Karpas-422 (cell line): ENCODE measurements at regions not wholly inside any gene's neighbourhood (a gene's known extent, or its start where the extent isn't known, plus 50 kb on each side); places are given as distances from the start of the nearest gene placed in this dataset.
A peak's percentile ranks its signal among the peaks of the same experiment; 100 is the strongest.

ENCODE experiments used
- DNase-seq: peaks from one replicate; pipeline ENCODE4 v3.0.0-alpha.2; 2015
- H2AFZ ChIP-seq: fragments of 200-600 bp; sonication (generic); 2 replicates; pipeline ENCODE4 v1.6.1; 2014; ENCODE audit warnings: antibody characterized with exemption, low read length, mixed read lengths
- H3K27ac ChIP-seq: fragments of 200-600 bp; sonication (generic); 2 replicates; pipeline ENCODE4 v1.5.1; 2014; ENCODE audit warnings: mild to moderate bottlenecking, low read length, moderate library complexity
- H3K27me3 ChIP-seq: fragments of 200-600 bp; sonication (generic); 2 replicates; pipeline ENCODE4 v1.6.1; 2014; ENCODE audit warnings: low read length, mixed read lengths
- H3K36me3 ChIP-seq: fragments of 200-600 bp; sonication (generic); 2 replicates; pipeline ENCODE4 v1.6.1; 2014; ENCODE audit warnings: low read length, mixed read lengths; ENCODE audit not compliant: insufficient read depth
- H3K4me1 ChIP-seq: fragments of 200-600 bp; sonication (generic); 2 replicates; pipeline ENCODE4 v1.6.1; 2014; ENCODE audit warnings: mild to moderate bottlenecking, low read length, mixed read lengths
- H3K4me2 ChIP-seq: fragments of 200-600 bp; sonication (generic); 2 replicates; pipeline ENCODE4 v1.6.1; 2014; ENCODE audit warnings: low read length, low read depth, mild to moderate bottlenecking; ENCODE audit not compliant: poor library complexity, severe bottlenecking
- H3K4me3 ChIP-seq: fragments of 200-600 bp; sonication (generic); 2 replicates; pipeline ENCODE4 v1.5.1; 2014; ENCODE audit warnings: mild to moderate bottlenecking, antibody characterized with exemption, low read length, mixed read lengths
- H3K79me2 ChIP-seq: fragments of 200-600 bp; sonication (generic); 2 replicates; pipeline ENCODE4 v1.6.1; 2014; ENCODE audit warnings: mild to moderate bottlenecking, low read length, mixed read lengths
- H3K9ac ChIP-seq: fragments of 200-600 bp; sonication (generic); 2 replicates; pipeline ENCODE4 v1.6.0; 2014; ENCODE audit warnings: low read length
- H3K9me2 ChIP-seq: fragments of 200-600 bp; sonication (generic), shearing (Covaris generic); replicated peaks from 2 replicates; pipeline ENCODE4 v1.6.0; 2014; ENCODE audit warnings: mild to moderate bottlenecking, low read length, moderate library complexity; ENCODE audit not compliant: insufficient read depth
- H3K9me3 ChIP-seq: fragments of 300-700, 200-600 bp; sonication (generic); 2 replicates; pipeline ENCODE4 v1.6.1; 2014; ENCODE audit warnings: low read length, mixed read lengths
- H4K20me1 ChIP-seq: fragments of 200-600 bp; sonication (generic); 2 replicates; pipeline ENCODE4 v1.6.1; 2014; ENCODE audit warnings: mild to moderate bottlenecking, antibody characterized with exemption, low read length, low read depth; ENCODE audit not compliant: insufficient read depth

GRCh38 chr4:129403848-129404247 lies 307.9 kb downstream of the C4orf33 start:
- no peak overlapping the region for H3K4me3 ChIP-seq
- H4K20me1 ChIP-seq, result no peaks in the 10 kb centered on the region
- peaks cover 8% of the 10 kb centered on the region for H3K4me1 ChIP-seq
- H3K27me3 ChIP-seq, result no peaks in the 10 kb centered on the region
- no peaks in the 10 kb centered on the region for H3K9me3 ChIP-seq
- H3K36me3 ChIP-seq, result no peaks in the 10 kb centered on the region
- no peak overlapping the region for H3K4me2 ChIP-seq
- no peak overlapping the region for H3K9ac ChIP-seq
- no peaks in the 10 kb centered on the region for H3K9me2 ChIP-seq
- DNase-seq, result peak; percentile 63
- H2AFZ ChIP-seq, result no peak overlapping the region
- no peaks in the 10 kb centered on the region for H3K79me2 ChIP-seq
- H3K27ac ChIP-seq, result no peak overlapping the region

GRCh38 chr4:129410115-129410514 lies 314.2 kb downstream of the C4orf33 start:
- no peaks in the 10 kb centered on the region for H3K4me1 ChIP-seq
- H3K4me2 ChIP-seq, result no peak overlapping the region
- H3K79me2 ChIP-seq, result no peaks in the 10 kb centered on the region
- no peaks in the 10 kb centered on the region for H3K9me2 ChIP-seq
- H3K9ac ChIP-seq, result no peak overlapping the region
- H4K20me1 ChIP-seq, result no peaks in the 10 kb centered on the region
- H3K27me3 ChIP-seq, result no peaks in the 10 kb centered on the region
- H3K27ac ChIP-seq, result no peak overlapping the region
- no peaks in the 10 kb centered on the region for H3K9me3 ChIP-seq
- no peak for DNase-seq
- no peak overlapping the region for H2AFZ ChIP-seq
- no peaks in the 10 kb centered on the region for H3K36me3 ChIP-seq
- no peak overlapping the region for H3K4me3 ChIP-seq

GRCh38 chr4:129415004-129415403 lies 319.1 kb downstream of the C4orf33 start:
- DNase-seq, result no peak
- Histone ChIP-seq H3K4me1 (no peaks in the 10 kb centered on the region), H4K20me1 (no peaks in the 10 kb centered on the region), H3K9ac (no peak overlapping the region), H3K27ac (no peak overlapping the region), H3K27me3 (no peaks in the 10 kb centered on the region), H3K9me2 (no peaks in the 10 kb centered on the region), H2AFZ (no peak overlapping the region), H3K79me2 (no peaks in the 10 kb centered on the region), H3K4me3 (no peak overlapping the region), H3K4me2 (no peak overlapping the region), H3K36me3 (no peaks in the 10 kb centered on the region), H3K9me3 (no peaks in the 10 kb centered on the region)

GRCh38 chr4:129420637-129421036 lies 324.7 kb downstream of the C4orf33 start:
- no peak overlapping the region for H3K4me3 ChIP-seq
- H3K4me1 ChIP-seq, result no peaks in the 10 kb centered on the region
- H3K36me3 ChIP-seq, result no peaks in the 10 kb centered on the region
- no peak overlapping the region for H3K9ac ChIP-seq
- no peaks in the 10 kb centered on the region for H3K9me2 ChIP-seq
- no peak for DNase-seq
- no peaks in the 10 kb centered on the region for H3K27me3 ChIP-seq
- no peaks in the 10 kb centered on the region for H3K9me3 ChIP-seq
- H3K4me2 ChIP-seq, result no peak overlapping the region
- H2AFZ ChIP-seq, result no peak overlapping the region
- no peaks in the 10 kb centered on the region for H4K20me1 ChIP-seq
- H3K79me2 ChIP-seq, result no peaks in the 10 kb centered on the region
- H3K27ac ChIP-seq, result no peak overlapping the region

- Histone ChIP-seq H3K79me2 (no peaks in the 10 kb centered on the region), H3K36me3 (no peaks in the 10 kb centered on the region), H3K4me3 (no peak overlapping the region), H3K9me2 (no peaks in the 10 kb centered on the region), H3K9ac (no peak overlapping the region), H3K4me2 (no peak overlapping the region), H3K4me1 (no peaks in the 10 kb centered on the region), H2AFZ (no peak overlapping the region), H3K27ac (no peak overlapping the region), H4K20me1 (no peaks in the 10 kb centered on the region), H3K9me3 (no peaks in the 10 kb centered on the region), H3K27me3 (no peaks in the 10 kb centered on the region)
- DNase-seq, result no peak
Measured at GRCh38 chr4:129422277-129422676, 326.3 kb downstream of the C4orf33 start.

GRCh38 chr4:129428454-129428853 lies 332.5 kb downstream of the C4orf33 start:
- Histone ChIP-seq H3K4me2 (no peak overlapping the region), H3K27ac (no peak overlapping the region), H3K4me1 (no peaks in the 10 kb centered on the region), H3K4me3 (no peak overlapping the region), H3K36me3 (no peaks in the 10 kb centered on the region), H3K9me3 (no peaks in the 10 kb centered on the region), H3K79me2 (no peaks in the 10 kb centered on the region), H3K9ac (no peak overlapping the region), H3K9me2 (no peaks in the 10 kb centered on the region), H2AFZ (no peak overlapping the region), H3K27me3 (no peaks in the 10 kb centered on the region), H4K20me1 (no peaks in the 10 kb centered on the region)
- DNase-seq, result no peak

- no peak overlapping the region for H3K9ac ChIP-seq
- H3K36me3 ChIP-seq, result no peaks in the 10 kb centered on the region
- no peaks in the 10 kb centered on the region for H3K9me3 ChIP-seq
- H3K27me3 ChIP-seq, result no peaks in the 10 kb centered on the region
- no peak overlapping the region for H3K4me2 ChIP-seq
- no peaks in the 10 kb centered on the region for H3K9me2 ChIP-seq
- no peaks in the 10 kb centered on the region for H3K4me1 ChIP-seq
- DNase-seq, result no peak
- H3K4me3 ChIP-seq, result no peak overlapping the region
- H3K79me2 ChIP-seq, result no peaks in the 10 kb centered on the region
- H4K20me1 ChIP-seq, result no peaks in the 10 kb centered on the region
- H3K27ac ChIP-seq, result no peak overlapping the region
- no peak overlapping the region for H2AFZ ChIP-seq
Measured at GRCh38 chr4:129429581-129430320, 333.8 kb downstream of the C4orf33 start.

- DNase-seq, result no peak
- H3K79me2 ChIP-seq, result no peaks in the 10 kb centered on the region
- H2AFZ ChIP-seq, result no peak overlapping the region
- no peak overlapping the region for H3K27ac ChIP-seq
- no peak overlapping the region for H3K9ac ChIP-seq
- no peaks in the 10 kb centered on the region for H3K27me3 ChIP-seq
- H3K4me2 ChIP-seq, result no peak overlapping the region
- H4K20me1 ChIP-seq, result no peaks in the 10 kb centered on the region
- no peaks in the 10 kb centered on the region for H3K36me3 ChIP-seq
- no peaks in the 10 kb centered on the region for H3K4me1 ChIP-seq
- H3K9me3 ChIP-seq, result no peaks in the 10 kb centered on the region
- H3K4me3 ChIP-seq, result no peak overlapping the region
- no peaks in the 10 kb centered on the region for H3K9me2 ChIP-seq
Measured at GRCh38 chr4:129437347-129437746, 341.4 kb downstream of the C4orf33 start.
